Kidney tubule cell (primary cell): ENCODE measurements at regions not wholly inside any gene's neighbourhood (a gene's known extent, or its start where the extent isn't known, plus 50 kb on each side); places are given as distances from the start of the nearest gene placed in this dataset.

ENCODE experiments used
- DNase-seq: peaks from one replicate; pipeline ENCODE4 v3.0.0-alpha.2; 2018; ENCODE audit warnings: low spot score

DNA sequence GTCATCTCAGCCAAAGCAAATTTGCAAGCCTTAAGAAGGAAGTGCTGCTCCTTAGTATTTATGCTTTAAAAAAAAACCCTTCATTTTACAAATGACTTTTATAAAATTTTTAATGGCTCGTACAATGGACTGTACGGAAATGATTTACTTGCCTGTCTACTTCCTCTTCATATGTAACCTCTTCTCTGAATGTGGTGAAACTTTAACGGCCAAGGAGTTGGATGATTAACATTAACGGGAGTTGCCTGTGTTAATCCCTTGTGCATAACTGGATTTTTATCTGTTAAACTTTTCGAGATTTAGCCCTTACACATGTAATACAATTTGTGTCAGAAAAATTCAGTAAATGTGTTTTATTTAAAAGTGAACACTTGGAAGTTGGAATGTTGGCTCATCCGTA lies 429.4 kb downstream of the TBC1D4 start:
- DNase-seq, result peak; percentile 77

DNA sequence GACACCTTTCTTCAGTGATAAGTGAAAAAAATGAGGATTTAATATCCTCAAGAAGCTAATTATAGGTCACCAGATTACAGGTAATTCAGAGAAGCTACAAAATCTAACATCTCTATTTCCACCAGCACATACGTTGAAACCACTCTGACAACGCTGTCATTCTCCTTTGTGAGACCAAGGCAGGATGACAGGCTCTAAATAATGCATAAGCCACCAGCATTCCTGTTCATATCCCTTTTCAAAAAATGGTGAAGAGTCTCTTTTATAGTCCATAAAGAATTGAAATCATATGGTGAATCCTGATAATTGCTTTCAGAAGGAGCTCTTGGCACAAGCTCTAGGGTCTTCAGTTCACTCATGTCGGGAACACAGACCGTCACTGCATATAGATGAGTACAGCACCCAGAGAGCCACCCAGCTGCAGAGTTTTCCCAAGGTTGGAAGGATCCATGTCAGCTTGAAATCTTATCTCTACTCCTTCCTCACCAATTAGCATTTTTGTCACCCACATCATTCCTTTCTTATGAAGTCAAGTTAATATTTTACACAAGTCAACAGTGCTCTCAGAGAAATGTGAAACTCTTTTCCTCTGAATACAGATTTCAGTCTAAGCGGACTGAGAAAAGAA lies 431.4 kb downstream of the TBC1D4 start:
- DNase-seq, result peak; percentile 87

DNA sequence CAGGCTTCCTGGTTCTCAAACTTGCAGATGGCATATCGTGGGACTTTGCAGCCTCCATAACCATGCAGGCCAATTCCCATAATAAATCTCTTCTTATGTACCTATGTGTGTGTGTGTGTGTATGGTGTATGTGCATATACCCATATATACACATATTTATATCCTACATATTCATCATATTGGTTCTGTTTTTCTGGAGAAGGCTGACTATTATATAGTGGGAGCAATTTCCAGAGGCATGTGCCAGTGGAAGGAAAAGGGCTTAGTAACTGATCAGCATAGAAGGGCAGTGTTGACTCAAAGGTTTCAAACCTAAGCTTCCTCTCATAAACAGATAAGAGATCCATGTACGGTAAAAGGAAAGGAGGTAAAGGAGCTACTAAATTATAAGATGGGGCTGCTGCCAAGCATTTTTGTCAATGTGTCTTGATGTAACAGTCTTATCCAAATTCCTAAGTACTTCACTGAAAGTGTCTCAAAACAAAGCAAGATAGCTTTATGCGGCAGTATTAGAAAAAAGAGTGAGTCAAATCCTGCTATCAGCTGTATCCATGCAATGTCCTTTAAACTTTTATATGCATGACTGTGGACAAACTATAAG lies 432.1 kb downstream of the TBC1D4 start:
- DNase-seq, result peak; percentile 3

DNA sequence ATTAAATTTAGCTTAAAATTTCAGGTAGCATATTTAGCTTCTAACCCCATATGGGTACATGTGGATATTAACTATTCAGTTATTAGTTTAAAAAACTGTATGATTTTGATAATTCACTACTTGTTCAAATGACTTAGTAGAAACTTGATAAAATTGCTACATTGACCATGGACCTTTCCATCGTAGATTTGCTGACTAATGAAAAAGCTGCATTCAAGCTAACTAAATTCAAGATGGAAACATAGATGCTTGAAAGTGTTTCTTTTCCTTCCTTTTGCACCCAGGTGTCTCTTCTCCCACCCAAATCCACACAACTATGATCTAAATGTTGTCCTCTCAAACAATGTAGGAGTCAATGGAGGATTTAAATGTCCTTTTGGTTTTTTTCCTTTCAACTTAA lies 439.2 kb downstream of the TBC1D4 start:
- no peak for DNase-seq

DNA sequence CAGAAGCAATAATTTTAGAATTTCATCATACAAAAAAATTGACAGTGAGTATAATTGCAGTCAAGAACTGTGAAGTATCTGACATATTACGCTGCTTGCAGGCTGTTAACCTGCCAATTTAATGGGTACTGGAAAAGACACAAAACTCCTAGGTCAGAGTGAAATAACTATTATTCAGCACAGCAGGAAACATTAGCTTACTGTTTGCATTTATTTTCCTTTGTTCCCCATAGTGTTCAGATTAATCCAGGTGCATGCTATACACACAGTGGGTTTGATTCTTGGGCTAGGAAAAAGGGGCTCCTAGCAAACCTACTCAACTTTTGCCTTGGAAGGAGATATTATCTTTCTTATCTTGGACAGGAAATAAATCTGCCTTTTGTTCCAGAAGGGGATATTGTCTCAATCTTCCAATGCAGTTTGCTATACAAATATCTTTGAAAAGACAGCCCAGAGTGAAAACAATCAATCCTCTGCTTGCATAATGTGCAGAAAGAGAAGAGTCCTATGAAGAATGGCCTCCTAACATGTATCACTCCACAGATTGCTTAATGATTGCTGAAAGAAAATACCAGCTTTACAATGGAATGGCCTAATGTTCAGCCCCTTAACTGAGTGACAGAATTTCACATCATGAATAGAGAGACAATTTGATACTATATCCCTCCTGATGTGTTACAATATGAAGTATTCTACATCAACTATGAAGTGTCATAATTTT lies 443.4 kb downstream of the TBC1D4 start:
- DNase-seq, result no peak

DNA sequence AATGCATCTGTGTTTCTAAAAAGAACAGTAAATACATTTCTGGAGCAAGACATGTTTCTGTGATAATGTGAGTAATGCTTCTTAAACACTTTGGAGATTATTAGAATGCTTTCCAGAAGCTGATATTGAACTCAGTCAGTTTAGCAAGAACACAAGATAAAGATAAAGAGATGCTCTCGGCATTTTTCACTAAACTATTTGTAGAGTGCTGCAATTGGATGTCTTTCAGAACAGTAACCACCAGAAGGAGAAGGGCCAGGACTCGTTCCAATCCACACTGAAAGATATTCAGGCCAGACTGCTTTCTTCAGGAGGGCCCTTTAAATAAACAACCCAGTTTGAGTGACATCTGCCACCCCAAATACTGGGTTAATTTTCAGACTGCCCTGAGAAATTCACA lies 456.0 kb downstream of the TBC1D4 start:
- DNase-seq, result no peak

DNA sequence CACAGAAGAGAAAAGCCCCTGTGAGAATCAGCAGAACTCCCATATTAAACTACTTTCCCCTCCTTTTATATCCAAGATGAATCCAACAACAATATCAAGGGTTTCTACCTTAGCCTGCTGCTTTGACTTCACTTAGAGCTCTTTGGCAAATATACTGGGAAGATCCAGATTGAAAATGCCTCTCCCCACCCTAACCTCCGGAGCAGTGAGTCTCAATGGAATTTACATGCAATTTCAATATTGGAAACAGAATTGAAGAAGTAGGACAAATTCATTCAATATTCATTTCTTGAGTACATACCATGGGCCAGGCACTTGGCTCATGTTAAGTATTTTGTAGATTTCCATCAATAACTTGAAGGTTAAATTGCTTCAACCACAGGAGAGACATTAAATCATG lies 457.4 kb downstream of the TBC1D4 start:
- DNase-seq, result no peak

DNA sequence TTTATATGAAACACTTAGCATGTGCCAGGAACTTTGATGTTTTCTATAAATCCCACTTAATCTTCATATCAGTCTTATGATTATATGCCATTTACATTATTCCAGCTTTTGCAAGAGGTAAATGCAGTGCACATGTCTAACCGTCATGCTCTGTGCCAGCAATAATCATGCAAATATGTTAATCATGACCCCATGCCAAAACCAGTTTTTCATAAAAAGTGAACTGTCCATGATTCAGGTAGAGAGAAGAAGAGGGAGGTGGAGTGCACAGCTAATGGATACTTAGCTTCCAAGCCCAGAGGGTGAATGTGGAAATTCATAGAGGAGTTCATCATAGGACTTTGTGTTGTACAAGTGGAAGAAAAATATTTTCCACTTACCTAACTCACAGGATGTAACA lies 458.4 kb downstream of the TBC1D4 start:
- DNase-seq, result no peak

DNA sequence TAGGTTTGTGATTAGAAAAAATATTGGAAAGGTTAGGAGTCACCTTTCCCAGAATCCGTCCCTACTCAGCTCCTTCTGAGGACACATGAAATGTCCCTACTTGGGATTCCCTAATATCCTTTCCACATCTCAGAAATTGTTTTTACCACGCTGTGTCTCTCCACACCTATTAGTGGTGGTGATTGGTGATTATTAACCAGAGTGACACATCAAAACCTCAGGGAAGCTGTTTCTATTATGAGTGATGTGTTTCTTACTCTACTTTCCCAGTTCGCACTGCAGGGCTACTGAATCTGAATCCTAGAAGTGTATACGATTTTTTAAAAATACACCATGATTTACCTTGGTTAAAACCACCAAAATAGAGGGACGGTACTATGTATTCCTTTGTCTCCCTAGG lies 460.8 kb downstream of the TBC1D4 start:
- DNase-seq, result peak; percentile 76

DNA sequence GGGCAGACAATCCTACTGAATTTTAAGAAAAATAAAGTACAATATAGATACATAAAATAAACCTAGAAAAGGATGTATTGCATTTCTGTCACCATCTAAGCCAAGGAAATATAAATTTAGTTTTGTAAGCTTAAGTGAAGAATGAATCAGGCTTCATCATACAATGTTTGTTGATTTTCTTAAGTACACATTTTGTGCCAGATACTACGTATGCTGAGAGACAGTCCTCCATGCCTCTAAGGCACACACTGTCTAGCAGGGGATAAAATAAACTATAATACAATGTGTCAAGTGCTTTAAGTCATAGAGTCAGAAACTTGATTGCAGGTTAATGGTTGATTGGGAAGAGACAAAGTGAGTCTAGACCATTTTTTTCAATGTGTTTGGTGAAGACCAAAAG lies 465.7 kb downstream of the TBC1D4 start:
- no peak for DNase-seq

DNA sequence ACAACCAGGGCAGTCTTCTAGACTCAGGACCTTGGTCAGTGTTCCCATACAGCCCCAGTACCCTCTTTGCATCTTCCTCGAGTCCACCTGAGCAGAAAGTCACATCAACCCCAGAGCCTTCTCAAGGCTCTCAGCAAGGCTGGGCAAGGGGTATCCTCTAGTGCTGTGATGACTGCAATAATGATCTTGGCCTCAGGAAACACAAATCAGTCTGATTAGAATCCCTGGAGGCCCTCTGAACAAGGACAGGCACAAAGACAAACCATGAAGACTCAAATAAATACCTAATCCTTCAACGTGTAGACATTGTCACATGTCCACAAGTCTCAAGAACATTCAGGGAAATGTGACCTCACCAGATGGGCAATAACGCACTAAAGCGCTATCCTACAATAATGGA lies 468.2 kb downstream of the TBC1D4 start:
- no peak for DNase-seq

DNA sequence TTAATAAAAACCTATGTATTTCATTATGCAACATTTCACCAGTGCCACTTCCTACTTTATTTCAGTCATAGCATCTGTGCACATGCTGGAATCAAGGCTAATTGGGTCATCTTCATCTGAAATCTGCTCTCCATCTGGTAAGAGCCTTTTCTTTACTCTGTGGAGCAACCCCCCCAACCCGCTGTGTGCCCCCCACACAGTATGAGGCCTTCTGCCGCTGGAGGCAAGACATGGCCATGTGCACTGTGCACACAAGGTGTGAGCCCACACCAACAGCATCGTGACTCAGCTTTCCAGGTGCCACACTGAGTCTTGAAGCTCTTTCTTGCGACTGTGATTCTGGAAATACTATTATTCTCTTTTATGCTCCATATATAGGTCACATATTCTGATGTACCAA lies 471.0 kb downstream of the TBC1D4 start:
- DNase-seq, result no peak

DNA sequence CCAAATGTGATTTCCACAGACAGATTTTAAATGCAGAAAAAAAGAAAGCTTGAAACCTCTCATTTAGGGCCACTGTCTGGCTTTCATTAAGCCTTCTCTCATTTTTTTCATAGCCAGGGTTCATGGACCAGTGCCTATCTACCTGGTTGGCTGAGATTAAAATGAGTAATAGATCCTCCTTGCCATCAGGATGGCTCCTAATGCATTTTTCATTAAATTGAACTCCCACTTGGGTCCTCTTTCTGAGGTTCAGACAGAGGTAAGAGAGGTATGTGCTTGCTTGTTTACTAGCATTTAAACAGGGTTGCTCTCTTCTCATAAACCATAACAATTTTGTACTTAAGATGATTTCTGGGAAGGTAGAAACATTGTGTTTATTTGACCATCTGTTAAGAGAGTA lies 473.0 kb downstream of the TBC1D4 start:
- DNase-seq, result no peak

DNA sequence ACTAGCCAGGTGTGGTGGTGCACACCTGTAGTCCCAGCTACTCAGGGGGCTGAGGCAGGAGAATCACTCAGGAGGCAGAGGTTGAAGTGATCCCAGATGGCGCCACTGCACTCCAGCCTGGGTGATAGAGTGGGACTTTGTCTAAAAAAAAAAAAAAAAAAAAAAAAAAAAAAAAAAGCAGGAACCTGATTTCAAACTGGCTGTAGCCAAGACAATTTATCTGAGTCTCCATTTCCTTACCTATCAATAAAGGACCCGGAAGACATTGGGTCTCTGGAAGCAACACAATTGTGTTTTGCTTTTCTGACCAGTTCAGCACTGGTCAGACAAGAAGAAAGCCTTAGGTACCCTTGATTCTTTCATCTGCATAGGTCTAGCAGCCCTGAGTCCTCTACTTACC lies 491.0 kb downstream of the TBC1D4 start:
- DNase-seq, result no peak

DNA sequence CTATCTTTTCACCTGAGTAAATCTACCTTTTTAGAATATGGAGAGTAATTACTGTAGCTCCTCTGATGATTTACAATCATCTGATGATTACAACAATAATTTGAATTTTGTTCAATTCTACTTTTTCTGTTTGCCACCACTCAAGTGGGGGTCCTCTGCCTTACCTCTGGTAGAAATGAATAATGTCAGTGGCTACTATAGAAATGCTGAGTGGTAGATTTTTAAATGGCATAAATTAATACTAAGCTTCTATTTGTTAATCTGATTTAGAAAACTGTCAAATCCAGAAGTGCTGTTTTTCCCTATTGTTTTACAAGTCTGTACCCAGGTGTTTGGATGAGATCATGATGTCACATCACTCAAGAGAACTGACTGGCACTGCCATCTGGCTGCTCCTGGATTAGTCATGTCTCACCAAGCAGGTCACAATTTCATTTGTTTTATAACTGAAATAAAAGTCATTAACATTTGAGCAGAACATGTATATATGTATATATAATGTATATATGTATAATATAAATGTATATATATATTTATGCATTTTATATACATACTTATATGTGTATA lies 494.8 kb downstream of the TBC1D4 start:
- DNase-seq, result peak; percentile 54

DNA sequence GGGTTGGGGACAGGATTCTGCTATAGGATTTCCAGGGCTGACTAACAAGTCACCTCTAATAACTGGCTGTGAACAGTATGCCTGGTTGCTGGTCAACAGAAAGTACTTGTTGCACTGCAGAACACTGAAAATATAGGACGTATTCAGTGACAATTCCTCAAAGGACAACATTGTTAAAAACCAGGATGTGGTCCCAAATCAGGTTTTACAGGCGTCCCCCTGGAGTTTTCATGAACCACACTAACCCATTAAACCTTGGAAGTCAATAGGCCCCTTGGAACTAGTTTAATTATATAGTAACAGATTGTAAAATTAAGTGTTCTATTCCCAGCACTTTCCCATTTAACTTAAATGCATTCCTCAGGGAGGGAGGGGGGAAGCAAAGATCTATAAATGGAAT lies 495.4 kb downstream of the TBC1D4 start:
- DNase-seq, result no peak

DNA sequence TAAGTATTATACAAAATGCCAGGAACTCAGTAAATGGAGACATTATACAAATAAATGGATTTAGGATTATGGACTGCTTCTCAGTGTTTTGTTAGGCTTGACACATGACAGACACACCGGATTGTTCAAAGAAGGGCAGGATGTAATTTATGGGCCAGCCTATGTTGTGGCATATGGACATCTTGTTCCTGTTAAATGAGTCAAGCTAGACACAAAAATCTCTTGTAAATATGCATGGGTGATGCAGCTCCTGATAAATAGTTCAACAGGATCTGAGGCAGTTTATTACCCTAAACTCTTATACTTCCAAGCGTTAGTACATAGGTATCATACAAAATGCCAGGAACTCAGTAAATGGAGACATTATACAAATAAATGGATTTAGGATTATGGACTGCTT lies 502.3 kb downstream of the TBC1D4 start:
- no peak for DNase-seq

DNA sequence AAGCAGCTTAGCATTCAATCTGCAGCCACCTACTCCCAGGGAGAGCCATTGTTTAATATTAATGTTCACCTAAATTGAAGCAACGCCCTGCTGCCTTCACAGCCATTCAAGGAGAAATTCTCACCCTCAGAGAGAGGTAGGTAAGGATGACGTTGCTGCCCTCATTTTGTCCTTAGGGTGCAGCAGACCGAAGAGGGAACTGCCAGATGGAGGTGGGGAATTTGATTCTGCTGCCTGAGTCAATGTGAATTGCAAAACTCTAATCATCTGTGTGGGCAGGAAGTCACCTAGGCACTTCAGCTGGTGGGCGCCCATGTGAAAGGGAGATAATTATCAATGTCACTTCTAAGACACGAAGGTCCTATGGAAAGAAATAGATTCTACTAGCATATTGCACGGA lies 503.4 kb downstream of the TBC1D4 start:
- DNase-seq, result peak; percentile 93

DNA sequence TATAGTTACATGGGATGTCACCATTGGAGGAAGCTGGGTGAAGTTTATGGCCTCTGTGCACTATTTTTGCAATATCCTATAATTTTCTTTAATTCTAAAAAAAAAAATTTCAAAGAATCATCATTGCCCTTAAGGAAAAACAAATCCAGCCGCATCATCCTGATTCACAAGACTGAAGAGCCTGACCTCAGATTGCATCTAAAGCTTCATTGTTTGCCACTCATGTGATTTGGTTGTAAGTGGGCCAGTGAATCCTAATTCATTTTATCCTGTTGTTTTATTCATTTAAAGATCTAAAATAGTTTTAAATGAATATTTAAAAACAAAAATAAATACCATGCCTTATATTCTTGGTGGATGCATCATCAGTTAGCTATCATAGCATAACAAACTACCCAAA lies 504.5 kb downstream of the TBC1D4 start:
- DNase-seq, result no peak

DNA sequence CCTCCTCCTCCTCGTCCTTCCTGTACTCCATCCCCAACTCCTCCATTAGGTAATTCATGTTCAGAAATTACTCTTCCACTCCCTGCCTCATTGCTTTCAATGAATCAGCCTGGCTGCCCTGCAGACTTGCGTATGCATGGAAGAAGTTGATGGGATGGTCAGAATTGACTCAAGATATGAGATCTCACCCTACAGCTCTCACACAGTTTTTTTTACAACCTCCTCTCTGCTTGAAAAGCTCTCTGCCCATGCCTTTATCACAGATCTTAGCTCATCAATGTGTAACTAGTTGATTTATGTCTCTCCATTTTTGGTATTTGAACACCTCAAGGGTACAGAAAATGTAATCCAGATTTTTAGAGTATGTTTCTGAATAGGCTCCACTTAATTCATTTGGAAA lies 506.9 kb downstream of the TBC1D4 start:
- peak; percentile 68 for DNase-seq

DNA sequence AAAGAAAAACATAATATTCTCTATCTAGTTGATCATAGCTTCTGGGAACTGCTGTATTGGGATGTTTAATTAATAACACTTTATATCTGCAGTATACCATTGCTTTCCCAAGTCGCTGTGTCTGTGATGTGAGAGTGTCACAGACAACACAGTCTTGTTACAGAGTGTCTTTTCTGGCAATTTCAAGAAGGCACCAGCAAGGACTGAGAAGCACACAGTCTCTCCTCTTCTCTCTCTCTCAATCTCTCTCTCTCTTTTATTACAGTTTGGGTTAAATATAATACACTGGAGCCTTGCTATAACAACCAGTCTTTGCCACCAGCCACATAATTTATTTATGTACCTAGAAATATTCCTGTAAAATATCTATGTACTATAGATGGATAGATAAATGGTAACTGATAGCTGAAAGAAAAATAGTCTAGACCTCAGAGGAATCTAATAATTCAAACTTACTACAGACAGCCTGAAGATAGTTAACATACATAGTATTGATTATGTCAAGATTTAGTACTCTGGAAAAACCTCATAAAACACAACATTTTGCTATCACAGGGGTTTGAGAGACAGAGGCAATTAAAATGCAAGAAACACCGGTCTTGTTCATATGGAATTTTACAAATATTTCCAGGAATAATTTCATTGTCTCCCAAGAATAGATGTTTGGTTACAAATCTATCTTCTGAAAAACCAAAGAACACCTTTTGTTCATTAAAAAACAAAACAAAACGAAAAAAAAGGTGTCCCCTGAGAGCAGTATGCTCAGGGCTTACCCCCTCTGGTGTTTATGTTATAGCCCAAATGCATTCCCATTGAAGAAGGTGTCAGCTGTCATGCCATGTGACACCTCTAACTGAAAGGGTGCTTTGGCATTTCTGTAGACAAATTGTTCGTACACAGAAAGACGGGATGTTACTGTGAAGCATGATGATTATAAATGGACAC lies 507.8 kb downstream of the TBC1D4 start:
- DNase-seq, result no peak

DNA sequence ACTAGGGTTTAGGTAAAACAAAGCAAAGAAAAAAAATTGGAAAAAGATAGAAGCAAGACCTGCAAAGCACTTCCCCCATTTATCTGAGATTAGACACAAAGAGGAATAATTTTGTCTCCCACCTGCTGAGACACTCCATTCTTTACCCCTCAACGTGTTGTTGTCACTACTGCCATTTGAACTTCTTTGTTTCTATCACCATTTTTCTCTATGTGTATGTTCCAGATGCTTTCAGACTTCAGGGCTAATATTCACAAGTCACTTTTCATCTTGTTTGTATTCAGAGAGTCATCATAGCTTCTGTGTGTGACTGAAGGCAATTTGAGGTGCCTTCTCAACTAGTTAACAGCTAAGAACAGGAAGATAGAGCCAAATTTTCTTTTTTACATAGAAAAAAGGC lies 512.5 kb downstream of the TBC1D4 start:
- no peak for DNase-seq
